ENCODE measurements at regions not wholly inside any gene's neighbourhood (a gene's known extent, or its start where the extent isn't known, plus 50 kb on each side); places are given as distances from the start of the nearest gene placed in this dataset.

DNA sequence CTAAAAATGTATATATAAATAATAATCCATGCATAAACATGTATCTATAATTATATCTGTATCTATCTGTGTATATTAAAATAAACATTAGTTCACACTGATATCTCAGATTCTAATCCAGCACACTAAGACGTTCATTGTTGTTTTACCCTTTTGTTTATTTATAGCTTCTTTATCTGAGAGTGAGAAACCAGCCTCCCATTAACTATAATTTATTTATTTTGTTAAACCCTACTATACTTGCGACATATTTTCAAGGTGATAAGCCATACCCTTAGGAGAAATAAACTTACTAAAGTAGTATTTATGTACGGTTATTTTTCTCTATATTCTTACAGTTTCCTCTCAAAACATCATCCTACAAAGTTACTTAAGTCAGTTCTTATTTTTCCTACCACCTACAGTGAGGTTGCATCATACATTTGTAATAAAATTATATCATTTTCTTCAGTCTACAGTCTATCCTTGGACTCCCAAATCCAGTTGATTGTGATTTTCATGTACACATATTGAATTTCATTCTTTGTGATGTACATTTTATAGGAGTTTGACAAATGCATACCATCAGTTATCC is 726.4 kb upstream of the FAM174A start:
- no peak for DNase-seq (ENCODE audit: low read depth)
- H3K4me3 ChIP-seq (ENCODE audit: low read depth, low read length) = no peak overlapping the region
- TF ChIP-seq CTCF (conservative IDR thresholded peaks at IDR 0.05; ENCODE audit: low read depth, low read length) = no peak

DNA sequence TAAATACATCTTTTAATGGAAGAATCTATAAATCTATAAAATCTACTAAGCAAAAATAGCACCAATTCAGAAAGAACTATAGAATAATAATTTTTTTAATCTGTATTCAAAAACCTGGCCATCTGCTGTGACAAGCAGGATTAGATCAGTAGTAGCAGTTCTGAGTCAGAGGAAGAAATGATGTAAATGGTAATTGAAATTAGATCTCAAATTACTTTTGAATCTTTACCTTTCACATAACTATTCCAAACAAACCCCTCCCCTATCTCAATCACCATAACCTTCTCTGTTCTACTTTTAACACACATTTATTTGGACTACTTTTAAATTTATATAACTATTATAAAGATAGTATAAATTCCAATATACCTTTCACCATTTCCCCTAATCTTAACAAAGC is 727.8 kb upstream of the FAM174A start:
- DNase-seq (ENCODE audit: low read depth) = no peak
- no peak overlapping the region for H3K4me3 ChIP-seq (ENCODE audit: low read depth, low read length)
- TF ChIP-seq CTCF (conservative IDR thresholded peaks at IDR 0.05; ENCODE audit: low read depth, low read length) = no peak

GRCh38 chr5:99795031-99795430 is 740.1 kb upstream of the FAM174A start:
- no peak for DNase-seq (ENCODE audit: low read depth)

DNA sequence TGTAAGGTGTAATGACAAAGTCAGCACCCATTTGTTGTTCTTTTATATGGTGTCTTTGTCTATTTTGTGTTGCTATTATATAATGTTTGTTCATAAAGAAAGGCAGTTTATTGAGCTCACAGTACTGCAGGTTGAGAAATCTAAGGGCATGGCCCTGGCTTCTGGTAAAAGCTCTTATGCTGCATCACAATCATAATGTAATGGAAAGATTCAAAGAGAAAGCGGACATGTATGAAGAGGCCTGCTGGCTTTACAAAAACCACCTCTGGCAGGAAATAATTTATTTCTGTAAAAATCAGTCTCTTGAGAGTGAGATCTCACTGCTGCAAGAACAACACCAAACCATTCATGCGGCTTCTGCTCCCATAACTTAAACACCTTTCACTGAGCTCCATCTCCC is 746.7 kb upstream of the FAM174A start:
- no peak overlapping the region for H3K4me3 ChIP-seq (ENCODE audit: low read depth, low read length)
- no peak for TF ChIP-seq CTCF (conservative IDR thresholded peaks at IDR 0.05; ENCODE audit: low read depth, low read length)
- no peak for DNase-seq (ENCODE audit: low read depth)

More at GRCh38 chr5:99795031-99795430, 740.1 kb upstream of the FAM174A start:
- TF ChIP-seq CTCF (conservative IDR thresholded peaks at IDR 0.05; ENCODE audit: low read depth, low read length) = no peak
- no peak overlapping the region for H3K4me3 ChIP-seq (ENCODE audit: low read depth, low read length)

DNA sequence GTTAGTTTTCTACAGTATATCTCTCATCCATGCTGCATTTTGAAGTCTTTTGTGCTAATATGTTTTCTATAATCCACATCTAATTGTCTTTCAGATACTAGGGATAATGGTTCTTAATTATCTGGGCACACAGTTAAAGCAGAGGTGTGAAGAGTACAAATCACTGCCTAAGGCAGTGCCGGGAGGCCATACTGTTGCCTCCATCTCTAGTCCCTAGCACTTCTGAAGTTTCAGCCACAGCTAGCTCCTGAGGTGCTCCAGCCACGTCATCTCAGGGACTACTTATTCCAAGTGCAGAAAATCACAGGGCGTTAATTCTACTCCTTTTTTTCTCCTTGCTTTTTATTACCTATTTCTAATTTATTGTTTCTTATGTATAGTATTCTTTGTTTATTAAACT is 760.0 kb upstream of the FAM174A start:
- DNase-seq (ENCODE audit: low read depth) = no peak
- no peak for TF ChIP-seq CTCF (conservative IDR thresholded peaks at IDR 0.05; ENCODE audit: low read depth, low read length)
- H3K4me3 ChIP-seq (ENCODE audit: low read depth, low read length) = no peak overlapping the region

GRCh38 chr5:99773290-99773689 is 761.9 kb upstream of the FAM174A start:
- H3K4me3 ChIP-seq (ENCODE audit: low read depth, low read length) = no peak overlapping the region

More at GRCh38 chr5:99773290-99773689, 761.9 kb upstream of the FAM174A start:
- TF ChIP-seq CTCF (conservative IDR thresholded peaks at IDR 0.05; ENCODE audit: low read depth, low read length) = no peak
- DNase-seq (ENCODE audit: low read depth) = no peak
